Neuron (in vitro differentiated cells): ENCODE measurements at regions not wholly inside any gene's neighbourhood (a gene's known extent, or its start where the extent isn't known, plus 50 kb on each side); places are given as distances from the start of the nearest gene placed in this dataset.

Experiments
- H2AFZ ChIP-seq: one replicate; pipeline ENCODE4 v1.6.1; 2013; ENCODE audit warnings: low read depth, mild to moderate bottlenecking, inconsistent platforms, low read length, moderate library complexity
- H3K27me3 ChIP-seq: one replicate; pipeline ENCODE4 v1.6.1; 2013; ENCODE audit warnings: low read length; ENCODE audit not compliant: insufficient read depth
- H3K36me3 ChIP-seq: one replicate; pipeline ENCODE4 v1.6.1; 2013; ENCODE audit warnings: low read length; ENCODE audit not compliant: insufficient read depth
- H3K4me1 ChIP-seq: one replicate; pipeline ENCODE4 v1.6.1; 2013; ENCODE audit warnings: low read length; ENCODE audit not compliant: insufficient read depth
- H3K4me3 ChIP-seq: 2 replicates; pipeline ENCODE4 v1.5.1; 2013; ENCODE audit warnings: mild to moderate bottlenecking, low read length, moderate library complexity
- H3K9me3 ChIP-seq: one replicate; pipeline ENCODE4 v1.6.1; 2013; ENCODE audit warnings: low read length

GRCh38 chr5:117055517-117055916, 480.9 kb upstream of the SEMA6A start:
- no peaks in the 10 kb centered on the region for H3K36me3 ChIP-seq
- no peaks in the 10 kb centered on the region for H3K9me3 ChIP-seq
- peaks cover 6% of the 10 kb centered on the region for H3K4me1 ChIP-seq
- no peaks in the 10 kb centered on the region for H3K27me3 ChIP-seq
- no peak overlapping the region for H2AFZ ChIP-seq
- no peak overlapping the region for H3K4me3 ChIP-seq

GRCh38 chr5:117054911-117055310, 480.3 kb upstream of the SEMA6A start:
- H3K4me3 ChIP-seq, result no peak overlapping the region

GRCh38 chr5:117054141-117054540, 479.5 kb upstream of the SEMA6A start:
- no peak overlapping the region for H3K4me3 ChIP-seq
- peaks cover 6% of the 10 kb centered on the region for H3K4me1 ChIP-seq
- no peaks in the 10 kb centered on the region for H3K36me3 ChIP-seq
- H3K27me3 ChIP-seq, result no peaks in the 10 kb centered on the region
- no peak overlapping the region for H2AFZ ChIP-seq
- H3K9me3 ChIP-seq, result no peaks in the 10 kb centered on the region

More at GRCh38 chr5:117054911-117055310, 480.3 kb upstream of the SEMA6A start:
- Histone ChIP-seq H3K9me3 (no peaks in the 10 kb centered on the region), H3K27me3 (no peaks in the 10 kb centered on the region), H3K4me1 (peaks cover 6% of the 10 kb centered on the region), H3K36me3 (no peaks in the 10 kb centered on the region), H2AFZ (no peak overlapping the region)

GRCh38 chr5:117041926-117042595, 467.4 kb upstream of the SEMA6A start:
- Histone ChIP-seq H3K9me3 (no peaks in the 10 kb centered on the region), H3K36me3 (no peaks in the 10 kb centered on the region), H3K27me3 (no peaks in the 10 kb centered on the region), H3K4me1 (peaks cover 3% of the 10 kb centered on the region), H3K4me3 (no peak overlapping the region), H2AFZ (no peak overlapping the region)

GRCh38 chr5:117039035-117039434, 464.4 kb upstream of the SEMA6A start:
- Histone ChIP-seq H3K4me3 (no peak overlapping the region), H3K27me3 (no peaks in the 10 kb centered on the region), H2AFZ (no peak overlapping the region), H3K36me3 (no peaks in the 10 kb centered on the region), H3K4me1 (peaks cover 3% of the 10 kb centered on the region), H3K9me3 (no peaks in the 10 kb centered on the region)

GRCh38 chr5:117027384-117027783, 452.8 kb upstream of the SEMA6A start:
- no peaks in the 10 kb centered on the region for H3K36me3 ChIP-seq
- H2AFZ ChIP-seq, result no peak overlapping the region
- H3K27me3 ChIP-seq, result no peaks in the 10 kb centered on the region
- no peaks in the 10 kb centered on the region for H3K9me3 ChIP-seq
- H3K4me3 ChIP-seq, result no peak overlapping the region
- H3K4me1 ChIP-seq, result no peaks in the 10 kb centered on the region

GRCh38 chr5:117020999-117021398, 446.4 kb upstream of the SEMA6A start:
- H3K4me3 ChIP-seq, result no peak overlapping the region
- no peaks in the 10 kb centered on the region for H3K9me3 ChIP-seq
- no peaks in the 10 kb centered on the region for H3K27me3 ChIP-seq
- H3K36me3 ChIP-seq, result no peaks in the 10 kb centered on the region
- H3K4me1 ChIP-seq, result no peaks in the 10 kb centered on the region
- H2AFZ ChIP-seq, result no peak overlapping the region

GRCh38 chr5:117013280-117013877, 438.8 kb upstream of the SEMA6A start:
- Histone ChIP-seq H3K4me1 (no peaks in the 10 kb centered on the region), H2AFZ (no peak overlapping the region), H3K4me3 (no peak overlapping the region), H3K9me3 (no peaks in the 10 kb centered on the region), H3K27me3 (no peaks in the 10 kb centered on the region), H3K36me3 (no peaks in the 10 kb centered on the region)

GRCh38 chr5:117010574-117010973, 436.0 kb upstream of the SEMA6A start:
- H3K4me3 ChIP-seq, result no peak overlapping the region
- no peak overlapping the region for H2AFZ ChIP-seq
- no peaks in the 10 kb centered on the region for H3K9me3 ChIP-seq
- H3K27me3 ChIP-seq, result no peaks in the 10 kb centered on the region
- H3K4me1 ChIP-seq, result no peaks in the 10 kb centered on the region
- no peaks in the 10 kb centered on the region for H3K36me3 ChIP-seq

- Histone ChIP-seq H3K36me3 (no peaks in the 10 kb centered on the region), H3K9me3 (no peaks in the 10 kb centered on the region), H3K27me3 (no peaks in the 10 kb centered on the region), H3K4me1 (no peaks in the 10 kb centered on the region), H3K4me3 (no peak overlapping the region), H2AFZ (no peak overlapping the region)
These were observed 423.4 kb upstream of the SEMA6A start for GRCh38 chr5:116998024-116998423.

- Histone ChIP-seq H2AFZ (no peak overlapping the region), H3K27me3 (no peaks in the 10 kb centered on the region), H3K36me3 (no peaks in the 10 kb centered on the region)
These were observed 418.1 kb upstream of the SEMA6A start for GRCh38 chr5:116992681-116993080.

GRCh38 chr5:116989995-116990394, 415.4 kb upstream of the SEMA6A start:
- Histone ChIP-seq H3K36me3 (no peaks in the 10 kb centered on the region), H3K27me3 (no peaks in the 10 kb centered on the region), H3K9me3 (no peaks in the 10 kb centered on the region)

More at GRCh38 chr5:116992681-116993080, 418.1 kb upstream of the SEMA6A start:
- Histone ChIP-seq H3K9me3 (no peaks in the 10 kb centered on the region), H3K4me3 (no peak overlapping the region), H3K4me1 (peaks cover 29% of the 10 kb centered on the region)

GRCh38 chr5:116982035-116982434, 407.4 kb upstream of the SEMA6A start:
- Histone ChIP-seq H2AFZ (no peak overlapping the region), H3K9me3 (no peaks in the 10 kb centered on the region), H3K27me3 (no peaks in the 10 kb centered on the region), H3K36me3 (no peaks in the 10 kb centered on the region), H3K4me1 (no peaks in the 10 kb centered on the region), H3K4me3 (no peak overlapping the region)

More at GRCh38 chr5:116989995-116990394, 415.4 kb upstream of the SEMA6A start:
- H3K4me1 ChIP-seq, result peaks cover 29% of the 10 kb centered on the region
- no peak overlapping the region for H3K4me3 ChIP-seq
- no peak overlapping the region for H2AFZ ChIP-seq

GRCh38 chr5:116980581-116980980, 406.0 kb upstream of the SEMA6A start:
- Histone ChIP-seq H3K4me1 (no peaks in the 10 kb centered on the region), H3K36me3 (no peaks in the 10 kb centered on the region), H2AFZ (no peak overlapping the region), H3K9me3 (no peaks in the 10 kb centered on the region), H3K4me3 (no peak overlapping the region), H3K27me3 (no peaks in the 10 kb centered on the region)
